HepG2 (cell line): ENCODE measurements at regions not wholly inside any gene's neighbourhood (a gene's known extent, or its start where the extent isn't known, plus 50 kb on each side); places are given as distances from the start of the nearest gene placed in this dataset.

ENCODE experiments used
- ATAC-seq: fragments of 200-7000 bp; cut with Tn5 transposase; 3 replicates; pipeline ENCODE4 v1.9.1; 2020; ENCODE audit warnings: mild to moderate bottlenecking, moderate library complexity
- BruUV-seq: library from RNA; stranded (reverse); fragments of 400-500 nt; replicated peaks from 2 replicates; lab custom pipeline; 2021; lab: Mats Ljungman, UMichigan
- CTCF ChIA-PET: fragments of 300-600 bp; formaldehyde crosslinking; extraction: SDS; loops from one replicate; lab custom pipeline; 2021; ENCODE audit warnings: low total read pairs, inconsistent platforms, low intra/inter-chr PET ratio; lab: Yijun Ruan, JAX
- POLR2A ChIA-PET: fragments of 350-600 bp; sonication (Branson Sonifier 250); formaldehyde crosslinking; loops from one replicate; lab custom pipeline; 2020; ENCODE audit warnings: antibody characterized with exemption, inconsistent platforms; lab: Yijun Ruan, JAX
- DNase-seq: peaks from one replicate; pipeline ENCODE4 v3.0.0-alpha.2; 2015; ENCODE audit warnings: low spot score
- FAIRE-seq: peaks from 3 replicates; lab custom pipeline; 2011; peaks lifted over from hg19 to GRCh38; lab: Jason Lieb, UNC
- H2AFZ ChIP-seq: one replicate; pipeline ENCODE4 v1.6.1; 2011; ENCODE audit warnings: low read length, inconsistent platforms
- H3K27ac ChIP-seq: fragments of 300-600 bp; 3 replicates; pipeline ENCODE4 v1.8.0; 2011; ENCODE audit warnings: mixed run types, mild to moderate bottlenecking, mixed read lengths, low read length, inconsistent platforms; ENCODE audit not compliant: insufficient read depth; ENCODE audit errors: extremely low read length
- H3K27me3 ChIP-seq, 2 experiments: fragments of 200-600 bp in 1 of 2; 2 replicates in 1 of 2; 3 replicates in 1 of 2; pipeline versions ENCODE4 v1.6.0 to v1.8.0; 2011; ENCODE audit warnings: low read length in 2 of 2, mild to moderate bottlenecking in 2 of 2, moderate library complexity in 2 of 2, inconsistent platforms in 1 of 2; ENCODE audit not compliant: insufficient read depth in 2 of 2, control insufficient read depth in 1 of 2
- H3K36me3 ChIP-seq, 2 experiments: fragments of 200-600 bp in 1 of 2; replicated peaks in 1 of 2; 2 replicates in 1 of 2; 3 replicates in 1 of 2; pipeline versions ENCODE4 v1.5.1 to v1.8.0; 2011; ENCODE audit warnings: low read length in 2 of 2, inconsistent platforms in 1 of 2; ENCODE audit not compliant: insufficient read depth in 2 of 2, control insufficient read depth in 1 of 2
- H3K4me1 ChIP-seq: 2 replicates; pipeline ENCODE4 v1.5.1; 2012; ENCODE audit warnings: low read length, inconsistent platforms; ENCODE audit not compliant: insufficient read depth
- H3K4me2 ChIP-seq: 2 replicates; pipeline ENCODE4 v1.6.0; 2011; ENCODE audit warnings: low read depth, low read length, inconsistent platforms
- H3K4me3 ChIP-seq, 3 experiments: fragments of 200-600 bp in 1 of 3; sonication (generic), shearing (Covaris generic) in 1 of 3; replicated peaks in 1 of 3; 2 replicates each; pipeline ENCODE4 v1.5.1; 2011 to 2016; ENCODE audit warnings: low read length in 3 of 3, inconsistent platforms in 2 of 3, low read depth in 2 of 3, mild to moderate bottlenecking in 2 of 3, control low read depth in 1 of 3, mixed read lengths in 1 of 3; ENCODE audit not compliant: insufficient read depth in 1 of 3
- H3K79me2 ChIP-seq: one replicate; pipeline ENCODE4 v1.6.1; 2011; ENCODE audit warnings: low read length, inconsistent platforms; ENCODE audit not compliant: insufficient read depth
- H3K9ac ChIP-seq: 2 replicates; pipeline ENCODE4 v1.6.0; 2011; ENCODE audit warnings: mild to moderate bottlenecking, low read depth, low read length, inconsistent platforms; ENCODE audit not compliant: insufficient read depth
- H3K9me3 ChIP-seq: 2 replicates; pipeline ENCODE4 v1.5.1; 2012; ENCODE audit warnings: mild to moderate bottlenecking, low read length
- H4K20me1 ChIP-seq: 2 replicates; pipeline ENCODE4 v1.6.0; 2011; ENCODE audit warnings: inconsistent platforms, mild to moderate bottlenecking, low read length, moderate library complexity; ENCODE audit not compliant: insufficient read depth
- BCL3 ChIP-seq: sonication (generic); formaldehyde crosslinking; IDR thresholded peaks from 2 replicates; pipeline ENCODE4 v1.5.1; 2020; ENCODE audit warnings: mild to moderate bottlenecking, missing genetic modification reagents, moderate library complexity
- DPF2 ChIP-seq: sonication (generic); formaldehyde crosslinking; IDR thresholded peaks from 2 replicates; pipeline ENCODE4 v1.4.0; 2020; ENCODE audit warnings: mild to moderate bottlenecking, low read depth, missing genetic modification reagents, borderline replicate concordance
- EZH2 ChIP-seq: conservative IDR thresholded peaks from 2 replicates; pipeline ENCODE4 v1.6.1; 2012; ENCODE audit warnings: mild to moderate bottlenecking, low read depth, low read length, moderate library complexity
- GLI4 ChIP-seq: sonication (generic); formaldehyde crosslinking; IDR thresholded peaks from 2 replicates; pipeline ENCODE4 v1.5.1; 2020; ENCODE audit warnings: missing genetic modification reagents, mild to moderate bottlenecking, moderate library complexity, borderline replicate concordance
- NFATC3 ChIP-seq: sonication (generic); formaldehyde crosslinking; IDR thresholded peaks from 2 replicates; pipeline ENCODE4 v1.5.1; 2020; ENCODE audit warnings: mild to moderate bottlenecking, missing genetic modification reagents
- PRMT3 ChIP-seq: sonication (generic); formaldehyde crosslinking; IDR thresholded peaks from 2 replicates; pipeline ENCODE4 v1.8.1; 2022; ENCODE audit warnings: low read depth, mild to moderate bottlenecking, moderate library complexity, missing genetic modification reagents, borderline replicate concordance
- PRPF4 ChIP-seq: fragments of 200-400 bp; formaldehyde crosslinking; IDR thresholded peaks from 2 replicates; pipeline ENCODE4 v1.6.1; 2016; ENCODE audit warnings: low read length, low read depth; ENCODE audit not compliant: poor library complexity, severe bottlenecking
- SPEN ChIP-seq: sonication (generic); formaldehyde crosslinking; IDR thresholded peaks from 2 replicates; pipeline ENCODE4 v1.5.1; 2020; ENCODE audit warnings: low read depth, mild to moderate bottlenecking, missing genetic modification reagents
- ZBTB33 ChIP-seq: sonication (generic); formaldehyde crosslinking; IDR thresholded peaks from 2 replicates; pipeline ENCODE4 v1.4.0; 2020; ENCODE audit warnings: missing genetic modification reagents
- ZNF232 ChIP-seq: sonication (generic); formaldehyde crosslinking; IDR thresholded peaks from 2 replicates; pipeline ENCODE4 v1.4.0; 2020; ENCODE audit warnings: missing genetic modification reagents, borderline replicate concordance
- ZNF251 ChIP-seq: sonication (generic); formaldehyde crosslinking; IDR thresholded peaks from 2 replicates; pipeline ENCODE4 v1.9.0; 2021; ENCODE audit warnings: mild to moderate bottlenecking, missing genetic modification reagents
- ZNF550 ChIP-seq: sonication (generic); formaldehyde crosslinking; IDR thresholded peaks from 2 replicates; pipeline ENCODE4 v1.4.0; 2020; ENCODE audit warnings: mild to moderate bottlenecking, missing genetic modification reagents, borderline replicate concordance
- ZNF674 ChIP-seq: sonication (generic); formaldehyde crosslinking; IDR thresholded peaks from 2 replicates; pipeline ENCODE4 v1.5.0; 2020; ENCODE audit warnings: low read depth, mild to moderate bottlenecking, missing genetic modification reagents
- ZNF766 ChIP-seq: sonication (generic); formaldehyde crosslinking; IDR thresholded peaks from 2 replicates; pipeline ENCODE4 v1.5.0; 2020; ENCODE audit warnings: missing genetic modification reagents, borderline replicate concordance
- ZNF878 ChIP-seq: sonication (generic); formaldehyde crosslinking; IDR thresholded peaks from 2 replicates; pipeline ENCODE4 v1.8.1; 2023; ENCODE audit warnings: mild to moderate bottlenecking, missing genetic modification reagents, moderate library complexity
- ZSCAN9 ChIP-seq: IDR thresholded peaks from 2 replicates; pipeline ENCODE4 v1.6.1; 2016; ENCODE audit warnings: borderline replicate concordance
- WGBS: methylation state at CpG from one replicate; pipeline ENCODE4 v1.1.6; 2017; ENCODE audit warnings: low lambda C conversion rate; 5-methylcytosine and 5-hydroxymethylcytosine counted together
- in situ Hi-C: cut with HindIII; loops from 2 replicates; pipeline ENCODE4 v1.10.0; 2017; ENCODE audit warnings: low pct_unique_long_range_greater_than_20kb; ENCODE audit not compliant: extremely low pct_ligation_motif_present
- intact Hi-C: fragments of 100-400 bp; cut with micrococcal nuclease; formaldehyde crosslinking; loops from one replicate; pipeline ENCODE4 v1.10.0; 2022; ENCODE audit not compliant: unreplicated experiment
- TF ChIP-seq, protein P1 (sequence below): sonication (generic); formaldehyde crosslinking; IDR thresholded peaks from 2 replicates; pipeline ENCODE4 v1.5.0; 2020; ENCODE audit warnings: missing genetic modification reagents

GRCh38 chr9:71504636-71505035 lies 263.7 kb downstream of the CEMIP2 start (continued):
- no peak for TF ChIP-seq BCL3 (CRISPR knock-in tag)
- TF ChIP-seq ZNF251: no peak
- TF ChIP-seq ZNF878 (CRISPR knock-in tag): no peak
- no peak for TF ChIP-seq ZSCAN9 (CRISPR knock-in tag)
- TF ChIP-seq ZNF550 (CRISPR knock-in tag): no peak
- TF ChIP-seq ZNF232 (CRISPR knock-in tag): no peak

- ChIA-PET CTCF (no interaction called here), POLR2A (no interaction called here)
- H3K4me2 ChIP-seq: no peak overlapping the region
- no peak overlapping the region for H3K9ac ChIP-seq
- in situ Hi-C loops (no loop called here), intact Hi-C loops (no loop called here)
- no peaks in the 10 kb centered on the region for H3K4me1 ChIP-seq
- H3K27me3 ChIP-seq: no peaks in the 10 kb centered on the region; a peak in 1 of 5 replicates
- DNase-seq: no peak
- no peak for ATAC-seq
- no peak for FAIRE-seq
- no peaks in the 10 kb centered on the region for H3K9me3 ChIP-seq
- H2AFZ ChIP-seq: no peak overlapping the region
- H3K79me2 ChIP-seq: no peaks in the 10 kb centered on the region
- no peak for TF ChIP-seq ZBTB33
- TF ChIP-seq NFATC3 (CRISPR knock-in tag): no peak
- no peak for TF ChIP-seq GLI4 (CRISPR knock-in tag)
- TF ChIP-seq EZH2: no peak
- TF ChIP-seq ZNF766 (CRISPR knock-in tag): no peak
- TF ChIP-seq, protein P1, sequence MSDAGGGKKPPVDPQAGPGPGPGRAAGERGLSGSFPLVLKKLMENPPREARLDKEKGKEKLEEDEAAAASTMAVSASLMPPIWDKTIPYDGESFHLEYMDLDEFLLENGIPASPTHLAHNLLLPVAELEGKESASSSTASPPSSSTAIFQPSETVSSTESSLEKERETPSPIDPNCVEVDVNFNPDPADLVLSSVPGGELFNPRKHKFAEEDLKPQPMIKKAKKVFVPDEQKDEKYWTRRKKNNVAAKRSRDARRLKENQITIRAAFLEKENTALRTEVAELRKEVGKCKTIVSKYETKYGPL: no peak
- no peak for TF ChIP-seq ZNF674 (CRISPR knock-in tag)
- no peak for TF ChIP-seq PRMT3 (CRISPR knock-in tag)
- no peak for TF ChIP-seq PRPF4
- TF ChIP-seq SPEN: no peak
- no peak for TF ChIP-seq DPF2
- no TSS peak for BruUV-seq
- H4K20me1 ChIP-seq: no peaks in the 10 kb centered on the region
- 0% methylated on average over 1 of the region's 1 CpG for WGBS
- H3K36me3 ChIP-seq: no peaks in the 10 kb centered on the region
- no peak overlapping the region for H3K27ac ChIP-seq
- H3K4me3 ChIP-seq: no peak overlapping the region
Observed at GRCh38 chr9:71498691-71499090, 269.6 kb downstream of the CEMIP2 start.
